HG02759 (cell line): ENCODE measurements at regions not wholly inside any gene's neighbourhood (a gene's known extent, or its start where the extent isn't known, plus 50 kb on each side); places are given as distances from the start of the nearest gene placed in this dataset.

Experiments
- ATAC-seq: cut with Tn5 transposase; IDR thresholded peaks from one replicate; pipeline ENCODE4 v1.9.1; 2021; ENCODE audit warnings: mild to moderate bottlenecking, moderate library complexity; ENCODE audit not compliant: unreplicated experiment

- ATAC-seq, result no peak
Observed at GRCh38 chr1:221903594-221903993, 161.7 kb upstream of the DUSP10 start.

- no peak for ATAC-seq
Observed at GRCh38 chr1:221902961-221903360, 161.1 kb upstream of the DUSP10 start.

GRCh38 chr1:221900678-221901077, 158.8 kb upstream of the DUSP10 start:
- no peak for ATAC-seq

- ATAC-seq, result no peak
Observed at GRCh38 chr1:221897321-221897721, 155.4 kb upstream of the DUSP10 start.

GRCh38 chr1:221892301-221892830, 150.5 kb upstream of the DUSP10 start:
- no peak for ATAC-seq

GRCh38 chr1:221891708-221892107, 149.8 kb upstream of the DUSP10 start:
- ATAC-seq, result no peak

GRCh38 chr1:221888801-221889200, 146.9 kb upstream of the DUSP10 start:
- no peak for ATAC-seq

- no peak for ATAC-seq
Observed at GRCh38 chr1:221888218-221888617, 146.3 kb upstream of the DUSP10 start.

- no peak for ATAC-seq
Observed at GRCh38 chr1:221887758-221888157, 145.9 kb upstream of the DUSP10 start.

GRCh38 chr1:221887415-221887746, 145.5 kb upstream of the DUSP10 start:
- ATAC-seq, result no peak

- ATAC-seq, result no peak
Observed at GRCh38 chr1:221886743-221887414, 145.0 kb upstream of the DUSP10 start.

GRCh38 chr1:221886311-221886710, 144.4 kb upstream of the DUSP10 start:
- no peak for ATAC-seq

GRCh38 chr1:221884821-221885220, 142.9 kb upstream of the DUSP10 start:
- no peak for ATAC-seq

- no peak for ATAC-seq
Observed at GRCh38 chr1:221881805-221882581, 140.1 kb upstream of the DUSP10 start.

GRCh38 chr1:221880182-221880581, 138.3 kb upstream of the DUSP10 start:
- ATAC-seq, result no peak

GRCh38 chr1:221878134-221878533, 136.2 kb upstream of the DUSP10 start:
- ATAC-seq, result peak; percentile 74

- peak; percentile 31 for ATAC-seq
Observed at GRCh38 chr1:221877311-221877710, 135.4 kb upstream of the DUSP10 start.

GRCh38 chr1:221875004-221875330, 133.1 kb upstream of the DUSP10 start:
- no peak for ATAC-seq

- ATAC-seq, result no peak
Observed at GRCh38 chr1:221874285-221875003, 132.6 kb upstream of the DUSP10 start.

- ATAC-seq, result no peak
Observed at GRCh38 chr1:221873673-221874072, 131.8 kb upstream of the DUSP10 start.

- no peak for ATAC-seq
Observed at GRCh38 chr1:221871056-221871455, 129.2 kb upstream of the DUSP10 start.

- no peak for ATAC-seq
Observed at GRCh38 chr1:221869779-221870178, 127.9 kb upstream of the DUSP10 start.
